ENCODE measurements at regions not wholly inside any gene's neighbourhood (a gene's known extent, or its start where the extent isn't known, plus 50 kb on each side); places are given as distances from the start of the nearest gene placed in this dataset.

DNA sequence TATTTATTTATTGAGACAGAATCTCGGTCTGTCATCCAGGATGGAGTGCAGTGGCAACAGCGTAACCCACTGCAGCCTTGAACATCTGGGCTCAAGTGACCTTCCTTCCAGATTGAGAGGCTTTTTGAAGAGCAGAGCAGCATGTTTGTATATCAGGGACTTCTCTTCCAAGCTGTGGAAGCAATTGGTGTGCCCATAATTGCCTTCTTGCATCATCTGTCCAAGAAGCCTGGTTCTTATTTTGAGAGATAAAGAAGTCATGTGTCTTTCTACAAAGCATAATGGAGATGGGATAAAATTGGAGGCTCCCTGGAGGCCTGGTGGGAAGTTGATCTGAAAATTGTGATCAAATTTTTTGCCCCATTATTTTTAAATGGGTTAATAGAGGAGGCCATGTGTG, 183.8 kb upstream of the MCTP2 start:
- DNase-seq (ENCODE audit: low spot score in 2 of 2) (no peak), ATAC-seq (no peak)
- Mint-ChIP-seq H3K4me3 (no peak overlapping the region), H3K4me1 (no peaks in the 10 kb centered on the region), H3K9me3 (no peaks in the 10 kb centered on the region), H3K27ac (no peak overlapping the region), H3K36me3 (no peaks in the 10 kb centered on the region)

GRCh38 chr15:94042180-94042928, 189.0 kb upstream of the MCTP2 start:
- ATAC-seq (no peak), DNase-seq (ENCODE audit: low spot score in 2 of 2) (no peak)
- H3K4me3 Mint-ChIP-seq, result no peak overlapping the region
- no peaks in the 10 kb centered on the region for H3K9me3 Mint-ChIP-seq
- no peaks in the 10 kb centered on the region for H3K4me1 Mint-ChIP-seq
- no peaks in the 10 kb centered on the region for H3K36me3 Mint-ChIP-seq
- no peak overlapping the region for H3K27ac Mint-ChIP-seq

DNA sequence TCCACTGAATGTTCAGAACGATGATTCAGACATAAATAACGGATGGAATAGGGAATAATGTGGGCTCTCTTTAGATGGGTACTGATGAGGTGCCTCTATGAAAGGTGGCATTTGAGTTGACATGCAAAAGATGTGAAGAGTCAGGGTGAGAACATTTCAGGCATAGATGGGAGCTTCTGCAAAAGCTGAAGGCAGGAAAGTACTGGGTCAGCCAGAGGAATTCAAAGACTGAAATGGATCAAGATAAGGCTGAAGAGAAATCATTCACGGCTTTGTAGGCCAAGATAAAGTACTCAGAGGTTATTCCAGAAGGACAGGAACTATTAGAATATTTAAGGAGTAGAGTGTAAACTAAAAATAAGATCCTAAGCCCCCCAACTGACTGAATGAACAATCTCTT, 189.6 kb upstream of the MCTP2 start:
- Mint-ChIP-seq H3K27ac (no peak overlapping the region), H3K36me3 (no peaks in the 10 kb centered on the region), H3K9me3 (no peaks in the 10 kb centered on the region), H3K4me1 (no peaks in the 10 kb centered on the region), H3K4me3 (no peak overlapping the region)
- ATAC-seq (no peak), DNase-seq (ENCODE audit: low spot score in 2 of 2) (no peak)

DNA sequence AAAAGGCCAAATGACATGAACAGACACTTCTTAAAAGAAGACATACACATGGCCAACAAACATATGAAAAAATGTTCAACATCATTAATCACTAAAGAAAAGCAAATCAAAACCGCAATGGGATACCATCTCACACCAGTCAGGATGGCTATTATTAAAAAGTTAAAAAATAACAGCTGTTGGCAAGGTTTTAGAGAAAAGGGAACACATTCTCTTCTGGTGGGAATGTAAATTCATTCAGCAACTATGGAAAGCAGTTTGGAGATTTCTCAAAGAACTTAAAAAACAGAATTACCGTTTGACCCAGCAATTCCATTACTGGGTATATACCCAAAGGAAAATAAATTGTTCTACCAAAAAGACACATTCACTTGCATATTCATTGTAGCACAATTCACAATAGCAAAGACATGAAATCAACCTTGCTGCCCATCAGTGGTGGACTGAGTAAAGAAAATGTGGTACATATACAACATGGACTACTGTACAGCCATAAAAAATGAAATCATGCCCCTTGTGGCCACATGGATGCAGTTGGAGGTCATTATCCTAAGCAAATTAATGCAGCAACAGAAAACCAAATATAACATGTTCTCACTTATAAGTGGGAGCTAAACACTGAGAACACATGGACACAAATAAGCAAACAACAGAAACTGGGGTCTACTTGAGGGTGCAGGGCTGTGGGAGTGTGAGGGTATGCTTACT, 190.7 kb upstream of the MCTP2 start:
- Mint-ChIP-seq H3K27ac (no peak overlapping the region), H3K4me1 (no peaks in the 10 kb centered on the region), H3K36me3 (no peaks in the 10 kb centered on the region), H3K9me3 (no peaks in the 10 kb centered on the region), H3K4me3 (no peak overlapping the region)
- DNase-seq (ENCODE audit: low spot score in 2 of 2), result no peak
- no peak for ATAC-seq

GRCh38 chr15:94036156-94036555, 195.2 kb upstream of the MCTP2 start:
- no peak for ATAC-seq
- Mint-ChIP-seq H3K4me3 (no peak overlapping the region), H3K27ac (no peak overlapping the region), H3K9me3 (no peaks in the 10 kb centered on the region), H3K4me1 (no peaks in the 10 kb centered on the region), H3K36me3 (no peaks in the 10 kb centered on the region)
- no peak for DNase-seq (ENCODE audit: low spot score in 2 of 2)

GRCh38 chr15:94033683-94034020, 197.7 kb upstream of the MCTP2 start:
- H3K4me3 Mint-ChIP-seq, result no peak overlapping the region
- H3K4me1 Mint-ChIP-seq, result no peaks in the 10 kb centered on the region
- no peaks in the 10 kb centered on the region for H3K36me3 Mint-ChIP-seq
- ATAC-seq (no peak), DNase-seq (ENCODE audit: low spot score in 2 of 2) (no peak)
- H3K9me3 Mint-ChIP-seq, result no peaks in the 10 kb centered on the region
- H3K27ac Mint-ChIP-seq, result no peak overlapping the region

DNA sequence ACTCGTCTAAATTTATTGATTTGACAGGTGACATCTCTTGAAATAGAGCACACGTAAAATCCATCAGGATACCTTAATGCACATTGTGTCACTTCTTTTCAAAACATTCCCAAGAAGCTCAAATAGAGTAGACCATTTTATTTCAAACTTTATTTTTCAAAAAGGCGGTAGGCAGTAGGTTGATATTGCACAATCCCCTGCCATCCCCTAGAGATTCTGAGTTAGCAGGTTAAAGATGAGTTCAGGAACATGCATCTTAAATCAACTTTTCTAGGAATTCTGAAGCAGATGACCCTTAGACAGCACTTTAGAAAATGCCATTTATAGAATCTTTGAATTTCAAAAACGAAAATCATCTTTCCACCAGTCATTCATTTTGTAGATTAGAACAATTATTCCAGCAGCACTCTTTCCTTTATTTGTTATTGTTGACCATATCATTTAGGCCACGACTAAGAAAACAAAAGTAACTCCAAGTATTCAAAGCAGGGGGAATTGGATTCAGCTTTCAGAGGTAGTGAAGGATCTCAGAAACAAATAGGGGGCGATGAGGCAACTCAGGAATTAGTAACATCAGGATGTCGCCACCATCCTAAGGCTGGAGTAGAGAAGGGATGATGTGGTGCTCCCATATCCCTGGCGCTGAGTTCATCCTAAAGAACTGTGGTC, 198.2 kb upstream of the MCTP2 start:
- DNase-seq (ENCODE audit: low spot score in 2 of 2) (no peak), ATAC-seq (no peak)
- H3K4me1 Mint-ChIP-seq, result no peaks in the 10 kb centered on the region
- H3K36me3 Mint-ChIP-seq, result no peaks in the 10 kb centered on the region
- H3K27ac Mint-ChIP-seq, result no peak overlapping the region
- H3K4me3 Mint-ChIP-seq, result no peak overlapping the region
- no peaks in the 10 kb centered on the region for H3K9me3 Mint-ChIP-seq

- H3K4me1 Mint-ChIP-seq, result no peaks in the 10 kb centered on the region
- no peak overlapping the region for H3K4me3 Mint-ChIP-seq
- no peaks in the 10 kb centered on the region for H3K36me3 Mint-ChIP-seq
- DNase-seq (ENCODE audit: low spot score in 2 of 2), result no peak
- ATAC-seq, result no peak
- no peaks in the 10 kb centered on the region for H3K9me3 Mint-ChIP-seq
- H3K27ac Mint-ChIP-seq, result no peak overlapping the region
These were observed 198.8 kb upstream of the MCTP2 start for GRCh38 chr15:94032571-94032970.

DNA sequence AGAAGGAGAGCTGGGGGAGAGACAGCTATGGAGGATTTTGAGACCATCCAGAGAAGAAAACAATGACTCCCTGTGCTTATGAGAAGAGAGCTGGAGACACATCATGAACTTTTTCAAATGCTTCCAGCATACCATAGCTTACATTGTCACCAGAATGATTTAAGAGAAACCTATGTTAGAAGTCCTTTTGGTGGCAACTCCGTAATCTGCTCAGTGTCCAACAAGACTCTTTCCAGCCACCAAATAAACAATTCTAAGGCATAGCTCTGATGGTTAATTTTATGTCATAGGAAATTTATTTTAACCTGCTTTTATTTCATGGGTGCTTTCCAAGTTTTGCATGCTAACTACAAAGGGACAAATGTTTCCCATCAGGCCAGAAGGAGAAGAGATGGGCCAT, 200.3 kb upstream of the MCTP2 start:
- no peaks in the 10 kb centered on the region for H3K4me1 Mint-ChIP-seq
- no peaks in the 10 kb centered on the region for H3K36me3 Mint-ChIP-seq
- H3K27ac Mint-ChIP-seq, result no peak overlapping the region
- no peak for DNase-seq (ENCODE audit: low spot score in 2 of 2)
- no peak overlapping the region for H3K4me3 Mint-ChIP-seq
- no peaks in the 10 kb centered on the region for H3K9me3 Mint-ChIP-seq
- no peak for ATAC-seq

DNA sequence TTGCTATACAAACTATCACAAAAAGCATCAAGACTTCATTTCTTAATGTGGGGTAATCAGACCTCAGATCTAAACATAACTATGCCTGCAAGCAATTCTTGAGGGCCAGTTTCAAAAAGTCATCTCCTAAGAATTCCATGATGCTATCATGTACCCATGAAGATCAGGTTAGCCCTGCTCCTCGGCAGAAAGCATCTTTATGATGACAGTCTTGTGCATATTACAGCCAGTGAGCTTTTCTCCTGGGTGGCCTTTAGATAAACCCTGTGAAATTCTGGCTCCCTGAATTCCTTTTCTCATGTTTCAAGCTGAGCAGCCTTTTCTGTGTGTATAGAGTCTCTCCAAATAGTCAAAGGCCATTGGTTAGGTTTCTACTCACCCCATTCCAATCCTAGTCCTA, 201.9 kb upstream of the MCTP2 start:
- no peak for ATAC-seq
- H3K27ac Mint-ChIP-seq, result no peak overlapping the region

GRCh38 chr15:94028809-94029208, 202.6 kb upstream of the MCTP2 start:
- ATAC-seq (no peak), DNase-seq (ENCODE audit: low spot score in 2 of 2) (no peak)
- Mint-ChIP-seq H3K4me1 (no peaks in the 10 kb centered on the region), H3K9me3 (no peaks in the 10 kb centered on the region), H3K36me3 (no peaks in the 10 kb centered on the region), H3K27ac (no peak overlapping the region), H3K4me3 (no peak overlapping the region)

More for the DNA sequence above, 201.9 kb upstream of the MCTP2 start:
- no peaks in the 10 kb centered on the region for H3K9me3 Mint-ChIP-seq
- no peaks in the 10 kb centered on the region for H3K36me3 Mint-ChIP-seq
- H3K4me1 Mint-ChIP-seq, result no peaks in the 10 kb centered on the region
- no peak overlapping the region for H3K4me3 Mint-ChIP-seq
- no peak for DNase-seq (ENCODE audit: low spot score in 2 of 2)

- Mint-ChIP-seq H3K4me1 (no peaks in the 10 kb centered on the region), H3K9me3 (no peaks in the 10 kb centered on the region), H3K4me3 (no peak overlapping the region), H3K36me3 (no peaks in the 10 kb centered on the region), H3K27ac (no peak overlapping the region)
- no peak for ATAC-seq
- no peak for DNase-seq (ENCODE audit: low spot score in 2 of 2)
These were observed 203.2 kb upstream of the MCTP2 start for GRCh38 chr15:94028121-94028520.

DNA sequence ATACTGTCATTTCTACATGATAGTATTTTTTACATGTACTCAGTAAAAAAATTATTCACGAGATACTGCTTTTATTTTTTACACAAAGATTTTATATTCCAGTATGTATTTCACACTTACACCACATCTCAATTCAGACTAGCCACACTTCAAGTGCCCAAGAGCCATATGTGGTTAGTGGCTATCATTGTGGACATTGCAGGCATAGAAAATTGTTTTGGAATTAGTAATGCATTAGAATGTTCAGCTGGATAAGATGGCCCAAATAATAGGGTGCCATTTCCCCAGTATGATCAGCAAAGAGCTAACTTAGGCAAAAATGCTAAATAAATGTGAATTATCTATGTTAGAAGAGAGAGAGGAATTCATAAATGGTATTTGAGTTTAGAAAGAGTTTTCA, 203.8 kb upstream of the MCTP2 start:
- ATAC-seq (no peak), DNase-seq (ENCODE audit: low spot score in 2 of 2) (no peak)
- H3K9me3 Mint-ChIP-seq, result no peaks in the 10 kb centered on the region
- H3K4me3 Mint-ChIP-seq, result no peak overlapping the region
- no peaks in the 10 kb centered on the region for H3K36me3 Mint-ChIP-seq
- no peaks in the 10 kb centered on the region for H3K4me1 Mint-ChIP-seq
- no peak overlapping the region for H3K27ac Mint-ChIP-seq

GRCh38 chr15:94026458-94027304, 204.7 kb upstream of the MCTP2 start:
- DNase-seq (ENCODE audit: low spot score in 2 of 2) (no peak), ATAC-seq (no peak)
- Mint-ChIP-seq H3K9me3 (no peaks in the 10 kb centered on the region), H3K36me3 (no peaks in the 10 kb centered on the region), H3K4me1 (no peaks in the 10 kb centered on the region), H3K4me3 (no peak overlapping the region), H3K27ac (no peak overlapping the region)

- ATAC-seq, result no peak
- no peaks in the 10 kb centered on the region for H3K36me3 Mint-ChIP-seq
- no peak for DNase-seq (ENCODE audit: low spot score in 2 of 2)
- no peaks in the 10 kb centered on the region for H3K9me3 Mint-ChIP-seq
- H3K27ac Mint-ChIP-seq, result no peak overlapping the region
- no peak overlapping the region for H3K4me3 Mint-ChIP-seq
- H3K4me1 Mint-ChIP-seq, result no peaks in the 10 kb centered on the region
These were observed 207.8 kb upstream of the MCTP2 start for GRCh38 chr15:94023531-94023930.

Measured in stimulated activated effector memory CD8-positive, alpha-beta T cell treated with anti-CD3 and anti-CD28 coated beads, Interleukin-12 subunit alpha, Interleukin-12 subunit beta, amount 100 ng/mL, for 72 hours (primary cell).